Activated naive CD4-positive, alpha-beta T cell treated with anti-CD3 and anti-CD28 coated beads for 36 hours (primary cell): ENCODE measurements at regions not wholly inside any gene's neighbourhood (a gene's known extent, or its start where the extent isn't known, plus 50 kb on each side); places are given as distances from the start of the nearest gene placed in this dataset.

Experiments
- CTCF ChIA-PET: fragments of 350-600 bp; sonication (Branson Sonifier 250); formaldehyde crosslinking; loops from one replicate; lab custom pipeline; 2021; ENCODE audit warnings: antibody characterized with exemption; lab: Charles Lee
- DNase-seq: peaks from one replicate; pipeline ENCODE4 v3.0.0-alpha.2; 2020
- H3K27ac Mint-ChIP-seq: one replicate; pipeline ENCODE4 v1.8.0; 2021; ENCODE audit warnings: mild to moderate bottlenecking, mixed read lengths
- H3K27me3 Mint-ChIP-seq: one replicate; pipeline ENCODE4 v1.8.0; 2021; ENCODE audit warnings: low read depth, mixed read lengths
- H3K36me3 Mint-ChIP-seq: one replicate; pipeline ENCODE4 v1.8.0; 2021; ENCODE audit warnings: low read depth, mixed read lengths
- H3K4me1 Mint-ChIP-seq: one replicate; pipeline ENCODE4 v1.8.0; 2021; ENCODE audit warnings: low read depth, mixed read lengths
- H3K4me3 Mint-ChIP-seq: one replicate; pipeline ENCODE4 v1.8.0; 2021; ENCODE audit warnings: mild to moderate bottlenecking, moderate library complexity, mixed read lengths
- H3K9me3 Mint-ChIP-seq: one replicate; pipeline ENCODE4 v1.8.0; 2021; ENCODE audit warnings: mixed read lengths
- intact Hi-C: fragments of 100-400 bp; cut with micrococcal nuclease; formaldehyde crosslinking; loops from one replicate; pipeline ENCODE4 v1.15.1; 2023

GRCh38 chr6:74128536-74128935 lies 432.5 kb downstream of the CD109 start:
- Mint-ChIP-seq H3K4me1 (no peaks in the 10 kb centered on the region), H3K27ac (no peak overlapping the region), H3K9me3 (no peaks in the 10 kb centered on the region), H3K36me3 (no peaks in the 10 kb centered on the region), H3K27me3 (no peaks in the 10 kb centered on the region), H3K4me3 (no peak overlapping the region)
- intact Hi-C loops: no loop called here
- CTCF ChIA-PET: no interaction called here
- no peak for DNase-seq

- Mint-ChIP-seq H3K4me3 (no peak overlapping the region), H3K36me3 (no peaks in the 10 kb centered on the region), H3K4me1 (no peaks in the 10 kb centered on the region), H3K27me3 (no peaks in the 10 kb centered on the region), H3K27ac (no peak overlapping the region), H3K9me3 (no peaks in the 10 kb centered on the region)
- intact Hi-C loops: no loop called here
- CTCF ChIA-PET: interaction anchor here (0.8 kb wide), 1 partner anchor 506 kb away, joined by 6 read pairs; no protein-coding TSS in a partner anchor
- no peak for DNase-seq
Measured at GRCh38 chr6:74117113-74117512, 421.1 kb downstream of the CD109 start.

- Mint-ChIP-seq H3K4me1 (no peaks in the 10 kb centered on the region), H3K4me3 (no peak overlapping the region), H3K36me3 (no peaks in the 10 kb centered on the region), H3K27me3 (no peaks in the 10 kb centered on the region), H3K27ac (no peak overlapping the region), H3K9me3 (no peaks in the 10 kb centered on the region)
- intact Hi-C loops: no loop called here
- CTCF ChIA-PET: interaction anchor here (1.0 kb wide), 1 partner anchor 31 kb away, joined by 3 read pairs; no protein-coding TSS in a partner anchor
- DNase-seq: no peak
Measured at GRCh38 chr6:74115674-74116073, 419.7 kb downstream of the CD109 start.

GRCh38 chr6:74114428-74114827 lies 418.4 kb downstream of the CD109 start:
- no peaks in the 10 kb centered on the region for H3K4me1 Mint-ChIP-seq
- CTCF ChIA-PET: no interaction called here

GRCh38 chr6:74113901-74114300 lies 417.9 kb downstream of the CD109 start:
- Mint-ChIP-seq H3K4me3 (no peak overlapping the region), H3K36me3 (no peaks in the 10 kb centered on the region), H3K27ac (no peak overlapping the region), H3K27me3 (no peaks in the 10 kb centered on the region), H3K9me3 (no peaks in the 10 kb centered on the region), H3K4me1 (no peaks in the 10 kb centered on the region)
- no peak for DNase-seq
- CTCF ChIA-PET: no interaction called here
- intact Hi-C loops: no loop called here

More at GRCh38 chr6:74114428-74114827, 418.4 kb downstream of the CD109 start:
- Mint-ChIP-seq H3K36me3 (no peaks in the 10 kb centered on the region), H3K9me3 (no peaks in the 10 kb centered on the region), H3K4me3 (no peak overlapping the region), H3K27ac (no peak overlapping the region), H3K27me3 (no peaks in the 10 kb centered on the region)
- intact Hi-C loops: no loop called here
- DNase-seq: no peak

GRCh38 chr6:74103417-74103816 lies 407.4 kb downstream of the CD109 start:
- CTCF ChIA-PET: interaction anchor here (1.1 to 1.9 kb wide), 2 partner anchors 12 to 13 kb away, joined by 3 to 13 read pairs; no protein-coding TSS in a partner anchor
- DNase-seq: no peak
- intact Hi-C loops: no loop called here
- Mint-ChIP-seq H3K9me3 (no peaks in the 10 kb centered on the region), H3K36me3 (no peaks in the 10 kb centered on the region), H3K27ac (no peak overlapping the region), H3K4me1 (no peaks in the 10 kb centered on the region), H3K27me3 (no peaks in the 10 kb centered on the region), H3K4me3 (no peak overlapping the region)

- Mint-ChIP-seq H3K4me1 (no peaks in the 10 kb centered on the region), H3K4me3 (no peak overlapping the region), H3K36me3 (no peaks in the 10 kb centered on the region), H3K9me3 (no peaks in the 10 kb centered on the region), H3K27me3 (no peaks in the 10 kb centered on the region), H3K27ac (no peak overlapping the region)
- CTCF ChIA-PET: no interaction called here
- no peak for DNase-seq
- intact Hi-C loops: no loop called here
Measured at GRCh38 chr6:74100719-74101287, 404.8 kb downstream of the CD109 start.

- no peak overlapping the region for H3K27ac Mint-ChIP-seq
- H3K9me3 Mint-ChIP-seq: no peaks in the 10 kb centered on the region
- H3K4me3 Mint-ChIP-seq: no peak overlapping the region
- CTCF ChIA-PET: interaction anchor here (0.7 kb wide), 1 partner anchor 1108 kb away, joined by 3 read pairs; no protein-coding TSS in a partner anchor
- H3K4me1 Mint-ChIP-seq: no peaks in the 10 kb centered on the region
- no peaks in the 10 kb centered on the region for H3K36me3 Mint-ChIP-seq
- intact Hi-C loops: loop anchor here (10.0 kb wide), 2 partner anchors 362 to 1428 kb away; no protein-coding TSS in a partner anchor
- DNase-seq: no peak
- peaks cover 2% of the 10 kb centered on the region for H3K27me3 Mint-ChIP-seq
Measured at GRCh38 chr6:74096329-74096728, 400.3 kb downstream of the CD109 start.

- no peak for DNase-seq
- Mint-ChIP-seq H3K4me1 (no peaks in the 10 kb centered on the region), H3K27ac (no peak overlapping the region), H3K9me3 (no peaks in the 10 kb centered on the region), H3K27me3 (peaks cover 2% of the 10 kb centered on the region), H3K36me3 (no peaks in the 10 kb centered on the region), H3K4me3 (no peak overlapping the region)
- CTCF ChIA-PET: interaction anchor here (0.6 to 5.0 kb wide), 6 partner anchors 8 to 1116 kb away, joined by 3 to 64 read pairs (median 4); no protein-coding TSS in a partner anchor
- intact Hi-C loops: loop anchor here (10.0 kb wide), 2 partner anchors 359 to 1431 kb away; no protein-coding TSS in a partner anchor
Measured at GRCh38 chr6:74093361-74093760, 397.4 kb downstream of the CD109 start.

- no peaks in the 10 kb centered on the region for H3K9me3 Mint-ChIP-seq
- CTCF ChIA-PET: interaction anchor here (0.7 to 5.0 kb wide), 15 partner anchors 11 to 1117 kb away, joined by 3 to 64 read pairs (median 4); no protein-coding TSS in a partner anchor
- H3K27me3 Mint-ChIP-seq: peaks cover 2% of the 10 kb centered on the region
- no peak for DNase-seq
- H3K27ac Mint-ChIP-seq: no peak overlapping the region
- intact Hi-C loops: loop anchor here (1.0 to 10.0 kb wide), 4 partner anchors 357 to 1433 kb away; no protein-coding TSS in a partner anchor
- H3K36me3 Mint-ChIP-seq: no peaks in the 10 kb centered on the region
- H3K4me1 Mint-ChIP-seq: no peaks in the 10 kb centered on the region
- no peak overlapping the region for H3K4me3 Mint-ChIP-seq
Measured at GRCh38 chr6:74091794-74092157, 395.8 kb downstream of the CD109 start.

GRCh38 chr6:74091136-74091793 lies 395.3 kb downstream of the CD109 start:
- no peaks in the 10 kb centered on the region for H3K9me3 Mint-ChIP-seq
- H3K4me3 Mint-ChIP-seq: no peak overlapping the region
- CTCF ChIA-PET: interaction anchor here (0.6 to 5.0 kb wide), 17 partner anchors 12 to 1118 kb away, joined by 3 to 64 read pairs (median 4); no protein-coding TSS in a partner anchor
- no peaks in the 10 kb centered on the region for H3K36me3 Mint-ChIP-seq
- H3K27me3 Mint-ChIP-seq: peaks cover 2% of the 10 kb centered on the region
- H3K4me1 Mint-ChIP-seq: no peaks in the 10 kb centered on the region
- no peak for DNase-seq
- H3K27ac Mint-ChIP-seq: no peak overlapping the region
- intact Hi-C loops: loop anchor here (1.0 to 10.0 kb wide), 4 partner anchors 356 to 1434 kb away; no protein-coding TSS in a partner anchor

- Mint-ChIP-seq H3K9me3 (no peaks in the 10 kb centered on the region), H3K36me3 (no peaks in the 10 kb centered on the region), H3K4me1 (no peaks in the 10 kb centered on the region), H3K4me3 (no peak overlapping the region), H3K27me3 (peaks cover 2% of the 10 kb centered on the region), H3K27ac (no peak overlapping the region)
- CTCF ChIA-PET: interaction anchor here (0.6 kb wide), 1 partner anchor 1072 kb away, joined by 3 read pairs; no protein-coding TSS in a partner anchor
- no peak for DNase-seq
- intact Hi-C loops: no loop called here
Measured at GRCh38 chr6:74087899-74088298, 391.9 kb downstream of the CD109 start.
